Activated T-helper 1 cell treated with anti-CD3 and anti-CD28 coated beads, Interleukin-12 subunit alpha, Interleukin-12 subunit beta, Interleukin-2, Interleukin-4 antibody, amounts not matched to agents 30 ng/mL and 10 ng/mL and 1 ng/mL, durations not matched to agents 14 hours and 24 hours and 36 hours (primary cell): ENCODE measurements at regions not wholly inside any gene's neighbourhood (a gene's known extent, or its start where the extent isn't known, plus 50 kb on each side); places are given as distances from the start of the nearest gene placed in this dataset.

Experiments
- DNase-seq: peaks from one replicate; pipeline ENCODE4 v3.0.0; 2021; ENCODE audit warnings: low spot score
- H3K27ac Mint-ChIP-seq: one replicate; pipeline ENCODE4 v1.8.0; 2021; ENCODE audit warnings: mild to moderate bottlenecking, mixed read lengths
- H3K27me3 Mint-ChIP-seq: one replicate; pipeline ENCODE4 v1.8.0; 2022; ENCODE audit warnings: mild to moderate bottlenecking, moderate library complexity, mixed read lengths; ENCODE audit not compliant: insufficient read depth
- H3K36me3 Mint-ChIP-seq: one replicate; pipeline ENCODE4 v1.8.0; 2021; ENCODE audit warnings: low read depth, mixed read lengths
- H3K4me1 Mint-ChIP-seq: one replicate; pipeline ENCODE4 v1.8.0; 2021; ENCODE audit warnings: low read depth, mixed read lengths
- H3K4me3 Mint-ChIP-seq: one replicate; pipeline ENCODE4 v1.8.0; 2021; ENCODE audit warnings: mild to moderate bottlenecking, moderate library complexity, mixed read lengths
- H3K9me3 Mint-ChIP-seq: one replicate; pipeline ENCODE4 v1.8.0; 2021; ENCODE audit warnings: mixed read lengths
- intact Hi-C: fragments of 100-400 bp; cut with micrococcal nuclease; formaldehyde crosslinking; loops from one replicate; pipeline ENCODE4 v1.15.1; 2024

- Mint-ChIP-seq H3K4me1 (no peaks in the 10 kb centered on the region), H3K27ac (no peak overlapping the region), H3K27me3 (no peaks in the 10 kb centered on the region), H3K9me3 (no peaks in the 10 kb centered on the region), H3K4me3 (no peak overlapping the region), H3K36me3 (no peaks in the 10 kb centered on the region)
- DNase-seq = no peak
- intact Hi-C loops = no loop called here
Observed at GRCh38 chr7:41328131-41328530, 374.8 kb downstream of the INHBA start.

- no peaks in the 10 kb centered on the region for H3K9me3 Mint-ChIP-seq
- H3K27me3 Mint-ChIP-seq = no peaks in the 10 kb centered on the region
- intact Hi-C loops = no loop called here
- DNase-seq = no peak
- H3K4me1 Mint-ChIP-seq = no peaks in the 10 kb centered on the region
- H3K36me3 Mint-ChIP-seq = no peaks in the 10 kb centered on the region
- no peak overlapping the region for H3K27ac Mint-ChIP-seq
- no peak overlapping the region for H3K4me3 Mint-ChIP-seq
Observed at GRCh38 chr7:41326616-41327015, 376.3 kb downstream of the INHBA start.

- Mint-ChIP-seq H3K4me1 (no peaks in the 10 kb centered on the region), H3K27ac (no peak overlapping the region), H3K27me3 (no peaks in the 10 kb centered on the region), H3K4me3 (no peak overlapping the region), H3K9me3 (peaks cover 2% of the 10 kb centered on the region), H3K36me3 (no peaks in the 10 kb centered on the region)
- intact Hi-C loops = no loop called here
- no peak for DNase-seq
Observed at GRCh38 chr7:41323806-41324205, 379.1 kb downstream of the INHBA start.

- Mint-ChIP-seq H3K27me3 (no peaks in the 10 kb centered on the region), H3K9me3 (peaks cover 4% of the 10 kb centered on the region), H3K36me3 (no peaks in the 10 kb centered on the region), H3K27ac (no peak overlapping the region), H3K4me3 (no peak overlapping the region), H3K4me1 (no peaks in the 10 kb centered on the region)
- no peak for DNase-seq
- intact Hi-C loops = no loop called here
Observed at GRCh38 chr7:41319581-41319980, 383.3 kb downstream of the INHBA start.

- no peak for DNase-seq
- H3K4me3 Mint-ChIP-seq = no peak overlapping the region
- H3K4me1 Mint-ChIP-seq = no peaks in the 10 kb centered on the region
- H3K27me3 Mint-ChIP-seq = no peaks in the 10 kb centered on the region
- intact Hi-C loops = no loop called here
- no peak overlapping the region for H3K27ac Mint-ChIP-seq
- no peaks in the 10 kb centered on the region for H3K36me3 Mint-ChIP-seq
- H3K9me3 Mint-ChIP-seq = peaks cover 4% of the 10 kb centered on the region
Observed at GRCh38 chr7:41316410-41316809, 386.5 kb downstream of the INHBA start.

- no peak overlapping the region for H3K27ac Mint-ChIP-seq
- no peak overlapping the region for H3K4me3 Mint-ChIP-seq
- H3K9me3 Mint-ChIP-seq = peaks cover 4% of the 10 kb centered on the region
- H3K27me3 Mint-ChIP-seq = no peaks in the 10 kb centered on the region
- no peaks in the 10 kb centered on the region for H3K4me1 Mint-ChIP-seq
- no peaks in the 10 kb centered on the region for H3K36me3 Mint-ChIP-seq
- DNase-seq = no peak
- intact Hi-C loops = no loop called here
Observed at GRCh38 chr7:41315764-41316163, 387.1 kb downstream of the INHBA start.

- H3K4me1 Mint-ChIP-seq = no peaks in the 10 kb centered on the region
- no peaks in the 10 kb centered on the region for H3K9me3 Mint-ChIP-seq
- DNase-seq = no peak
- no peak overlapping the region for H3K4me3 Mint-ChIP-seq
- H3K27ac Mint-ChIP-seq = no peak overlapping the region
- H3K27me3 Mint-ChIP-seq = no peaks in the 10 kb centered on the region
- intact Hi-C loops = no loop called here
- H3K36me3 Mint-ChIP-seq = no peaks in the 10 kb centered on the region
Observed at GRCh38 chr7:41313171-41313570, 389.7 kb downstream of the INHBA start.

GRCh38 chr7:41312235-41312634 lies 390.7 kb downstream of the INHBA start:
- Mint-ChIP-seq H3K9me3 (no peaks in the 10 kb centered on the region), H3K4me1 (no peaks in the 10 kb centered on the region), H3K27me3 (no peaks in the 10 kb centered on the region), H3K27ac (no peak overlapping the region), H3K36me3 (no peaks in the 10 kb centered on the region), H3K4me3 (no peak overlapping the region)
- DNase-seq = no peak
- intact Hi-C loops = no loop called here

GRCh38 chr7:41311301-41311700 lies 391.6 kb downstream of the INHBA start:
- no peak for DNase-seq
- no peaks in the 10 kb centered on the region for H3K9me3 Mint-ChIP-seq
- H3K36me3 Mint-ChIP-seq = no peaks in the 10 kb centered on the region
- intact Hi-C loops = no loop called here
- no peaks in the 10 kb centered on the region for H3K4me1 Mint-ChIP-seq
- H3K27me3 Mint-ChIP-seq = no peaks in the 10 kb centered on the region
- H3K4me3 Mint-ChIP-seq = no peak overlapping the region
- no peak overlapping the region for H3K27ac Mint-ChIP-seq

- no peaks in the 10 kb centered on the region for H3K9me3 Mint-ChIP-seq
- no peaks in the 10 kb centered on the region for H3K36me3 Mint-ChIP-seq
- peaks cover 1% of the 10 kb centered on the region for H3K27me3 Mint-ChIP-seq
- no peak overlapping the region for H3K27ac Mint-ChIP-seq
- no peak for DNase-seq
- no peak overlapping the region for H3K4me3 Mint-ChIP-seq
- no peaks in the 10 kb centered on the region for H3K4me1 Mint-ChIP-seq
- intact Hi-C loops = no loop called here
Observed at GRCh38 chr7:41306486-41306885, 396.4 kb downstream of the INHBA start.

GRCh38 chr7:41305001-41305400 lies 397.9 kb downstream of the INHBA start:
- H3K9me3 Mint-ChIP-seq = no peaks in the 10 kb centered on the region
- intact Hi-C loops = no loop called here
- no peak overlapping the region for H3K27ac Mint-ChIP-seq
- H3K4me3 Mint-ChIP-seq = no peak overlapping the region
- H3K4me1 Mint-ChIP-seq = no peaks in the 10 kb centered on the region
- no peaks in the 10 kb centered on the region for H3K36me3 Mint-ChIP-seq
- DNase-seq = no peak
- H3K27me3 Mint-ChIP-seq = peaks cover 1% of the 10 kb centered on the region

GRCh38 chr7:41303709-41304108 lies 399.2 kb downstream of the INHBA start:
- H3K27ac Mint-ChIP-seq = no peak overlapping the region
- intact Hi-C loops = no loop called here
- no peaks in the 10 kb centered on the region for H3K9me3 Mint-ChIP-seq
- H3K27me3 Mint-ChIP-seq = peaks cover 1% of the 10 kb centered on the region
- H3K4me3 Mint-ChIP-seq = no peak overlapping the region
- no peak for DNase-seq
- H3K4me1 Mint-ChIP-seq = no peaks in the 10 kb centered on the region
- no peaks in the 10 kb centered on the region for H3K36me3 Mint-ChIP-seq

- Mint-ChIP-seq H3K36me3 (no peaks in the 10 kb centered on the region), H3K27ac (no peak overlapping the region), H3K9me3 (no peaks in the 10 kb centered on the region), H3K4me3 (no peak overlapping the region), H3K27me3 (peaks cover under 1% of the 10 kb centered on the region), H3K4me1 (no peaks in the 10 kb centered on the region)
- intact Hi-C loops = no loop called here
- DNase-seq = no peak
Observed at GRCh38 chr7:41298409-41298808, 404.5 kb downstream of the INHBA start.

- H3K9me3 Mint-ChIP-seq = no peaks in the 10 kb centered on the region
- no peak overlapping the region for H3K4me3 Mint-ChIP-seq
- H3K36me3 Mint-ChIP-seq = no peaks in the 10 kb centered on the region
- H3K27me3 Mint-ChIP-seq = no peaks in the 10 kb centered on the region
- no peak for DNase-seq
- no peaks in the 10 kb centered on the region for H3K4me1 Mint-ChIP-seq
- intact Hi-C loops = no loop called here
- H3K27ac Mint-ChIP-seq = no peak overlapping the region
Observed at GRCh38 chr7:41297166-41297565, 405.7 kb downstream of the INHBA start.
